A549 (cell line): ENCODE measurements at regions not wholly inside any gene's neighbourhood (a gene's known extent, or its start where the extent isn't known, plus 50 kb on each side); places are given as distances from the start of the nearest gene placed in this dataset.
"Not testable (repeated sequence)": the region's sequence is repeated elsewhere in the genome, so short reads cannot be mapped to it uniquely, and the experiment has no call there.

Experiments used
- ATAC-seq, 2 experiments: fragments of 200-7000 bp in 1 of 2; fragments of >200 bp in 1 of 2; cut with Nextera tagmentation in 1 of 2; cut with Tn5 transposase in 1 of 2; 3 replicates each; pipeline versions ENCODE4 v1.8.0 to v1.9.1; 2018 to 2020; ENCODE audit warnings: mild to moderate bottlenecking in 1 of 2, moderate library complexity in 1 of 2
- CTCF ChIA-PET: fragments of 300-600 bp; sonication (Branson Sonifier 250); formaldehyde crosslinking; extraction: SDS; loops from one replicate; lab custom pipeline; 2021; ENCODE audit warnings: antibody characterized with exemption, inconsistent platforms; lab: Yijun Ruan, JAX
- POLR2A ChIA-PET: fragments of 350-600 bp; formaldehyde crosslinking; extraction: SDS; loops from one replicate; lab custom pipeline; 2021; ENCODE audit warnings: antibody characterized with exemption, inconsistent platforms; lab: Yijun Ruan, JAX
- DNase-seq, 2 experiments: peaks; one replicate each; pipeline versions ENCODE4 v3.0.0 to v3.0.0-alpha.2; 2011 to 2016; ENCODE audit warnings: low read depth in 1 of 2, low spot score in 1 of 2
- FAIRE-seq: peaks from 2 replicates; lab custom pipeline; 2011; peaks lifted over from hg19 to GRCh38; lab: Jason Lieb, UNC
- H3K27ac ChIP-seq, 2 experiments: fragments of >200 bp; sonication (Bioruptor Twin); formaldehyde crosslinking; 3 replicates each; pipeline ENCODE4 v1.5.1; 2016 to 2017
- H3K4me1 ChIP-seq: fragments of >200 bp; sonication (Bioruptor Twin); formaldehyde crosslinking; 3 replicates; pipeline ENCODE4 v1.6.1; 2016
- H3K4me2 ChIP-seq: fragments of >200 bp; sonication (Bioruptor Twin); formaldehyde crosslinking; 3 replicates; pipeline ENCODE4 v1.6.1; 2016
- H3K4me3 ChIP-seq: fragments of >200 bp; sonication (Bioruptor Twin); formaldehyde crosslinking; 3 replicates; pipeline ENCODE4 v1.5.1; 2016
- H3K9me3 ChIP-seq: fragments of >200 bp; sonication (Bioruptor Twin); formaldehyde crosslinking; 3 replicates; pipeline ENCODE4 v1.6.1; 2016
- KDM5A ChIP-seq: fragments of 200-600 bp; sonication (generic); IDR thresholded peaks from 2 replicates; pipeline ENCODE4 v1.6.1; 2016; ENCODE audit warnings: antibody characterized with exemption, mild to moderate bottlenecking
- NPAS2 ChIP-seq: fragments of 250-450 bp; sonication (Bioruptor Pico); IDR thresholded peaks from 2 replicates; pipeline ENCODE4 v1.8.0; 2022; ENCODE audit warnings: mild to moderate bottlenecking, moderate library complexity, borderline replicate concordance
- PHF8 ChIP-seq: fragments of 200-600 bp; sonication (generic); IDR thresholded peaks from 2 replicates; pipeline ENCODE4 v1.6.1; 2016; ENCODE audit warnings: low read depth, mild to moderate bottlenecking, antibody characterized with exemption, moderate library complexity, borderline replicate concordance
- RAD21 ChIP-seq, 2 experiments: fragments of >200 bp in 1 of 2; sonication (Bioruptor Twin) in 1 of 2; formaldehyde crosslinking in 1 of 2; IDR thresholded peaks in 1 of 2; conservative IDR thresholded peaks in 1 of 2; 2 replicates in 1 of 2; 3 replicates in 1 of 2; pipeline ENCODE4 v1.6.1; 2012 to 2018; ENCODE audit warnings: inconsistent platforms in 1 of 2
- RFX5 ChIP-seq: fragments of 450-650 bp; IDR thresholded peaks from 2 replicates; pipeline ENCODE4 v1.7.1; 2014; ENCODE audit warnings: antibody characterized with exemption, mild to moderate bottlenecking, moderate library complexity
- WGBS: methylation state at CpG from one replicate; pipeline ENCODE4 v1.1.6; 2017; ENCODE audit errors: missing lambda C conversion rate; 5-methylcytosine and 5-hydroxymethylcytosine counted together

- Histone ChIP-seq H3K4me2 (no peak overlapping the region), H3K27ac (peak overlapping the region; percentile 50 to 71; a peak in 5 of 6 replicates), H3K9me3 (peaks cover 20% of the 10 kb centered on the region; the same call in 2 of the 3 replicates), H3K4me3 (no peak overlapping the region), H3K4me1 (no peaks in the 10 kb centered on the region; the same call in 2 of the 3 replicates)
- DNase-seq (peak; percentile 25 to 68), FAIRE-seq (no peak), ATAC-seq (peak; percentile 59 to 85; a peak in 4 of 6 replicates)
- 47% methylated on average over 2 of the region's 2 CpGs for WGBS
- POLR2A ChIA-PET: no interaction called here
- CTCF ChIA-PET: interaction anchor here (0.7 to 1.7 kb wide), 2 partner anchors 11 to 40 kb away, joined by 3 read pairs; no protein-coding TSS in a partner anchor
- TF ChIP-seq RAD21 (conservative IDR thresholded peaks at IDR 0.05 in 1 of 2, IDR thresholded peaks at IDR 0.05 in 1 of 2) (peak in 1 of 2 experiments; percentile 15; a peak in 1 of 5 replicates), RFX5 (no peak)
These were observed 427.0 kb upstream of the DDI1 start for GRCh38 chr11:103609117-103610066.

GRCh38 chr11:103610435-103610834, 426.0 kb upstream of the DDI1 start:
- DNase-seq: no peak
- peaks cover 20% of the 10 kb centered on the region; the same call in 2 of the 3 replicates for H3K9me3 ChIP-seq
- TF ChIP-seq KDM5A (no peak), NPAS2 (CRISPR knock-in tag) (no peak), PHF8 (no peak)
- TF ChIP-seq, all 56 proteins: peak for 0
- H3K4me3 ChIP-seq: no peak overlapping the region
- POLR2A ChIA-PET: no interaction called here
- CTCF ChIA-PET: interaction anchor here (1.2 kb wide), 1 partner anchor 10 kb away, joined by 4 read pairs; no protein-coding TSS in a partner anchor
- no peak overlapping the region for H3K4me2 ChIP-seq
- no peak for ATAC-seq
- peak overlapping the region in 1 of 2 experiments; percentile 71; a peak in 1 of 6 replicates for H3K27ac ChIP-seq
- H3K4me1 ChIP-seq: no peaks in the 10 kb centered on the region; the same call in 2 of the 3 replicates
- no peak for FAIRE-seq

GRCh38 chr11:103611526-103612260, 424.7 kb upstream of the DDI1 start:
- DNase-seq, H3K27ac ChIP-seq, FAIRE-seq, H3K4me3 ChIP-seq, H3K4me1 ChIP-seq, POLR2A ChIA-PET, ATAC-seq, CTCF ChIA-PET, H3K4me2 ChIP-seq: not testable (repeated sequence)
- WGBS: 63% methylated on average over 5 of the region's 7 CpGs
- H3K9me3 ChIP-seq: peaks cover 20% of the 10 kb centered on the region; the same call in 2 of the 3 replicates

GRCh38 chr11:103612451-103612850, 424.0 kb upstream of the DDI1 start:
- H3K27ac ChIP-seq, POLR2A ChIA-PET, FAIRE-seq, H3K4me2 ChIP-seq, ATAC-seq, CTCF ChIA-PET, H3K4me3 ChIP-seq, H3K4me1 ChIP-seq, DNase-seq: not testable (repeated sequence)
- WGBS: 94% methylated on average over 9 of the region's 9 CpGs
- H3K9me3 ChIP-seq: peaks cover 20% of the 10 kb centered on the region; the same call in 2 of the 3 replicates

- WGBS: 77% methylated on average over 2 of the region's 2 CpGs
- H3K4me1 ChIP-seq: peaks cover 30% of the 10 kb centered on the region
- POLR2A ChIA-PET, ATAC-seq, H3K27ac ChIP-seq, CTCF ChIA-PET, H3K9me3 ChIP-seq, FAIRE-seq, H3K4me3 ChIP-seq, DNase-seq, H3K4me2 ChIP-seq: not testable (repeated sequence)
These were observed 419.9 kb upstream of the DDI1 start for GRCh38 chr11:103616586-103616985.

GRCh38 chr11:103618528-103618927, 417.9 kb upstream of the DDI1 start:
- H3K4me1 ChIP-seq: peaks cover 30% of the 10 kb centered on the region
- H3K4me2 ChIP-seq: no peak overlapping the region
- ChIA-PET POLR2A (no interaction called here), CTCF (interaction anchor here (0.6 kb wide), 1 partner anchor 333 kb away, joined by 4 read pairs; no protein-coding TSS in a partner anchor)
- H3K27ac ChIP-seq: peak overlapping the region; percentile 81 to 96
- no peak for TF ChIP-seq RAD21 (conservative IDR thresholded peaks at IDR 0.05 in 1 of 2, IDR thresholded peaks at IDR 0.05 in 1 of 2)
- no peak for FAIRE-seq
- no peak for DNase-seq
- no peak for ATAC-seq
- no peak overlapping the region for H3K4me3 ChIP-seq
- peaks cover 15% of the 10 kb centered on the region for H3K9me3 ChIP-seq
- WGBS: 94% methylated on average over 3 of the region's 3 CpGs
